ENCODE measurements at regions not wholly inside any gene's neighbourhood (a gene's known extent, or its start where the extent isn't known, plus 50 kb on each side); places are given as distances from the start of the nearest gene placed in this dataset.
"Not testable (repeated sequence)": the region's sequence is repeated elsewhere in the genome, so short reads cannot be mapped to it uniquely, and the experiment has no call there.

DNA sequence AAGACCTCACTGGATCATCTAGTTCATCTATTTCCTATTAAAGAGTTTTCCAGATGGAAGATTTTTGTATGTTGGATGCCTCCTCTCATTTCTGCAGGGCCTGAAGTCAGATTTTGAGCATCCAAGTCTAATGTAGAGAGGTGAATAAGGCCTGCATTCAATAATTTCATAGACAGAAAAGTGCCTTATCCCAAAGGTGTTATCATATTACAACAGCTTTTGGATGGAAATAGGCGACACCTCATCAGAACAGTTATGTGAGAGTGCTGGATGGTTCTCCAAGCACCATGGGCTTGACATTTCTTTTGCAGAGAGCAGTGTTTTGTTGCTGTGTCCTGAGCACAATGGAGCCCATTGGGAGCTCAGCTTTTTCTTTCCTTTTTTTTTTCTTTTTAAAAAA, 162.4 kb upstream of the MEOX2 start:
- DNase-seq, result no peak

- no peak for DNase-seq
Measured at GRCh38 chr7:15848362-15848761, 161.9 kb upstream of the MEOX2 start.

GRCh38 chr7:15845868-15846267, 159.4 kb upstream of the MEOX2 start:
- DNase-seq, result peak; percentile 3

DNA sequence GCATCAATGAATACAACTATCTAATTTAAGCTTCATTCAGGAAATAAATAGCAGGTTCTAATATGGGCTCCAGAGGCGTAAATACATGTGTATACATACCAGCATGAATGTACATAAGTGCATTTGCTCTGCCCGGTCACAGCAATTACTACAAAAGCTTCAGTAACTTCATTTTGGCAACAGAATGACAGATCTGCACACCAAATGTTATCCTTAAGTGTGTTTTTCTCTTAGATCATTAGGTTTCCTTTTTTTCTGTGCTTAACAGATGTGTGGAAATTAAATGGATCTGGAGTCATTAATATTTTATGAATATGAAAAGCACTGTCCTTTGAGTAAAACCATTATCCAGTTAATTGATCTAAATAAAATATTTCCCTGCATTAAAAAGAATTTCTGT, 159.0 kb upstream of the MEOX2 start:
- no peak for DNase-seq

- DNase-seq, result peak; percentile 26
Measured at GRCh38 chr7:15839416-15840100, 153.1 kb upstream of the MEOX2 start.

DNA sequence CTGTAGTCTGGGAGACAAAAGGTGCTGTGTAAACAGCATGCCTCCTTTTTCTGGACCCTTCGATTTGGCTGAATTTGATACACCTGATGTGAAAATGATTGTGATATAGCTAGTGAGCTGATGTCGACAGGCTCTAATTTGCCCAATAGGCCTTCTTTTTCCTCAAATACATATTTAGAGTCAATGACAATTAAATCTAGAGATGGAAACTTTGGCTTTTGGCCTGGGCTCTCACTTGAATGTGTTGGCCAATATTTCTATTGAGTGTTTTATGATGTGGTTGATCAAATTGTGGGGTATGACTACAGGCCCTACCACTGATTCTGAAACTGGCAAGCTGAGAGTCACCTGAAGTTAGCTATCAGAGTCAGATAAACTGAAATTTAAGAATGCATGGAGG, 151.8 kb upstream of the MEOX2 start:
- DNase-seq, result no peak

DNA sequence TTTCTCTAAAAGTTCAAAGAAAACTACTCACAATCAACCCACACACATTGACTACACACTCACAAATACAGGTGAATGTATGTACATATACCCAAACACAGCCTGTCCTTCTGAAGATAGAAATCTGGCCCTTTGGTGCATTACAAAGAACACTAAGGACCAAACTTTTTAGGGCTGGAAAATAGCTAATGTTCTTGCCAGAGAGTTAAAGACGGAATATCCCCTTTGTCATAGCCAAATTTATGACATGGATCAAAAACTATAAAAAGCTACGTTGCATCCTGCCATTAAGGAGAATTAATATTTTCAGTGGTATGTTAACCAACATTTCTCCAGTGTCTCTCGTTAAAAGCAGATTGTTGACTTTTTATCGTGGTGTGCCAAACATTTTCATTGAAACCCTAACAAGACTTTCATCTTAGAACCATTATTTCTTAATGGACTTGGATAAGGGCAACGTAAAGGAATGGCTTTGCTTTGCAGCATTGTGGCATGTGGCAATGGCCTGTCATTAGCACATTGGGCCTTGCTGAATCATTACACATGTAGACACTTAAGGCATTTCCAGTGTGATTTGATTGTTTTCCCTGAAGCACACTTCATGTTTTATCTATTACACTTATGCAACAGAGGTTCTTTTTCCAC, 150.9 kb upstream of the MEOX2 start:
- no peak for DNase-seq

- DNase-seq, result no peak
Measured at GRCh38 chr7:15836651-15837050, 150.2 kb upstream of the MEOX2 start.

- DNase-seq, result no peak
Measured at GRCh38 chr7:15836041-15836440, 149.6 kb upstream of the MEOX2 start.

DNA sequence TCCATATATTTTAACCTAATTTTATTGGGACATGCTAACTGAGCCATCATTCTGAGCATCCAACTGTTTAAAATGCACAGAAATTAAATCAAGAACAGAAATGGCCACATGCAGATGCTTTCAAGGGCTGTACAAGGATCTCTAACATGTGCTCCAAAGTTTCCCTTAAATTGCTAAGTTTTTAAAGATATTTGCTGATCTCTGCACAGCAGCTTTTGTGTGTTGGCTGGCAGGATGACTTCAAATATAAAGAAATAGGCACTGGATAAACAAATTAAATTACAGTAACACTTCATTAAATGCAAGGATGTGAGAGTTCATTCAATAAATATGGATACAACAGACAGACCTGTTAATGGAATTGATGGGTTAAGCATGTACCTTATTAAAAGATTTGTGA, 148.0 kb upstream of the MEOX2 start:
- no peak for DNase-seq

DNA sequence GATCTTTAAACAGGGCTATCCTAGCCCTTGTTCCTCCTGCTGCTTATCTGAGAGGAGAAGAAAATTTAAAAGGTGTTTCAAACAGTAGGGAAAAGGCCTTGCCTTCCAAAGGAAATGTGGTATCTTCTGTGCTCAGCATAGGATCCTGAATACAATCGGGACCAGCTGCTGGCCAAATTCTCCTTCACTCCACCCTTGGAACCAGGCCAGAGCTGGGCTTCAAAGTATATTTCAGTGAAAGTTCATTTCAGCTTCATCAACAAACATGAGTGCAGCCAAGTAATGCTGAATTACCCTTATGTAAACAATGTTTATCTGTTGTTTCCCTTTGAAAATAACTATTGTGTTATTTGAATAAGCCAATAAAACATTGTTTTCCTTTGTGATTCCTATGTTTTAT, 146.5 kb upstream of the MEOX2 start:
- DNase-seq, result no peak

GRCh38 chr7:15831606-15832005, 145.1 kb upstream of the MEOX2 start:
- DNase-seq, result no peak

DNA sequence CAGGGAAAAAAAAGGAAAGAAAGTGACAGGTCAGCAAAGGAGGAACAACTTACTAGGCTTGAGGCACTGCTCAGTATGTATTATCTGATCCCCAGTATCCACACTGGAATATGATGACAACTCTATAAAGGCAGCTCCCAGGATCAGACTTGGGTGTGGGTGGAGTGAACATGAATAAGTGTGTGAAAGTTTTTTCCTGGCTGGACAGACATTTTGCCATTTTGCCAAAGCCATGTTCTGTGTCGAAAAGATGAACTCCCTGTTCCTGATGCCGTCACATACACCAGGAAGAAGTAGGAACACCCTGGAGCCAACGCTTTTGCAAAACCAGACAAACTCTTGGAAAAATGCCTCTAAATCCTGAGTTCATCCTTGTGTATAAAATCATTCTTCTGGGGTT, 143.2 kb upstream of the MEOX2 start:
- no peak for DNase-seq

- DNase-seq, result no peak
Measured at GRCh38 chr7:15828881-15829280, 142.4 kb upstream of the MEOX2 start.

DNA sequence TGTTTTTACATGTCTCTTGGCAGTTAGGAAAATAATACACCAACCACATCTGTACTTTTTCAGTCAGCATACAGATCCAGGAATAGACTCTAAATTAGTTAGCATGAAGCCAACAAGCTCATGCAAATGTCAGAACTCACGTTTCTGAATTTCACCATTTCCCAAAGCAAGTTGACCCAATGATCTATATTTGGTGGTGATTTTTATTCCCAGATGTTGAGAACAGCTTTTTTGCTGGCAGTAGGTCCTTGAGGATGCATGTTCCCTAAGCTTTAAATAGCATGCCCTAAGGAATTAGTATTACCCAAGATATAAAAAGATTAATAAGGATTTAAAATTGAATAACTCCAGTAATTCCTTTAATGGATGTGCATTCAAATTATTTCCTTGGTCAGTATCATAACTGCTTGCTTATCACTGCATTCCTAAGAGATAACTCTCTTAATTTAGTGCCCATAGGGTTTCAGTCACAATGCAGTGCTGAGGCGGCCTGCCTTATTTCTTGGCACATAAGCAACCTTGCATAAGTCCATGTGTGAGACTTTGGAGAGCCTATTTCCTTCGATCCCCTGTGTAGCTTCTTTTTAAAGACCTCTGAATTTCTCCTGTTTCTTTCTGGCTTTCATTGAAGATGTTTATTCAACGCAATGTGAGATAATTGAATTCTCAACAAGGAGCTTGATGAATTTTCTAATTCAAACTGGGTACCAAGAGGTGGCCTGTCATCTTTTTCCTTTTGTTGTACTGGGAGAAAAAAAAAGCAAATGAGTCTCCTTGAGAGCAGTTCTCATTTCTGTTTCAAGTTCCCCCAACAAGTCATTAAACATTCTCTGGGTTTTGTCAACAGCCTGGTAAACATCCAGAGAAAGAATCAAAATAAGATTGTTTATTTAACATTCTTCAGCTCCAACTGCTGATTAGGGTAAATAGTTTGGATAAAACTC, 135.3 kb upstream of the MEOX2 start:
- DNase-seq, result no peak

- no peak for DNase-seq
Measured at GRCh38 chr7:15820319-15820718, 133.8 kb upstream of the MEOX2 start.

DNA sequence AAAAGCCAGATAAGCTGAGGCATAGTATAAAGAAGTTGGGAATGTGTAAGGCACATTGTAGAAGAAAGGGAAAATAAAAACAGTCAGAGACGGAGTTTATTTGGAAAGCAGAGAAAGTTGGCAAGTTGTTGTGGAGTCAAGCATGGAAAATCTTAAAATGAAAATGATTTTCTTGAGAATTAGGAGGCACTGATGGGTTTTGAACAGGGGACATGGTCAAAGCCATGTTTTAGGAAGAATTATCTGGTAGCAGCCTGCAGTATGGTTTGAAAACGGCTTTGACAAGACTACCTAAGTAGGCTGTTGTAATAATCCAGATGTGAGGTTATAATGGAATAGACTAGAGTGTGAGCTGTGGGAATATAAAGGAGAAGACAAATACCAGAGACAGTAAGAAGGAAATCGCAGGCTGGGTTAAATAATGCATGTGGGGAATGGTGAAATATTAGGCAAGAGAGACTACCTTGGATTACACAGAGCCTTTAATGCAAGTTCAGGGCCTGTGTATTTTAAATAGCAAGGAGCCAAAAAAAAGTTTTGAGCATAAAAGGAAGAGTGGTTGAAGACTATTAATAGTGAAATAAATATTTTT, 130.4 kb upstream of the MEOX2 start:
- DNase-seq, result no peak

- no peak for DNase-seq
Measured at GRCh38 chr7:15813448-15813847, 127.0 kb upstream of the MEOX2 start.

GRCh38 chr7:15810383-15810782, 123.9 kb upstream of the MEOX2 start:
- not testable (repeated sequence) for DNase-seq

GRCh38 chr7:15809936-15810335, 123.5 kb upstream of the MEOX2 start:
- DNase-seq, result not testable (repeated sequence)

- DNase-seq, result no peak
Measured at GRCh38 chr7:15805891-15806290, 119.4 kb upstream of the MEOX2 start.

DNA sequence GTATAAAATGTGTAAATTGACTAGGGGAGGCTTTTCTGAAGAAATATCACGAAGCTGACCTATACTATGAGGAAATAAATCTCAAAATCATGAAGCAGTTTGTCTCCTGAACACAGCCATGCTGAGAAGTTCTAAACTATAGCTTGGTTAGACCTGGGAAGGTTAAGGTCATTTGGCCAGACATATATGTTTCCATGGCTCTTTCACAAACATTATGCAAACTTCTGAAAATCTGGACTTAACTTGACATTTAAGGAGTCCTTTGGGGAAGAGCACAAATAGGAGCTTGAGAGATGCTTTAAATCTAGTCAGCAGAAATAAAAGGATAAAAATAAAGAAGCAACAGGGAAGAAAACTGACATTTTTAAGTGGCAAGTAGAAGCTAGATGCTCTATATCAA, 115.9 kb upstream of the MEOX2 start:
- DNase-seq, result no peak

- no peak for DNase-seq
Measured at GRCh38 chr7:15801551-15801950, 115.1 kb upstream of the MEOX2 start.
